CD4-positive, alpha-beta T cell (primary cell): ENCODE measurements at regions not wholly inside any gene's neighbourhood (a gene's known extent, or its start where the extent isn't known, plus 50 kb on each side); places are given as distances from the start of the nearest gene placed in this dataset.

Experiments used
- ATAC-seq: fragments of 200-7000 bp; cut with Tn5 transposase; one replicate; pipeline ENCODE4 v1.10.0; 2022; ENCODE audit warnings: mild to moderate bottlenecking; ENCODE audit not compliant: poor library complexity
- CTCF ChIA-PET: fragments of 350-600 bp; sonication (Branson Sonifier 250); formaldehyde crosslinking; loops from one replicate; lab custom pipeline; 2021; ENCODE audit warnings: antibody characterized with exemption, inconsistent platforms; lab: Charles Lee
- POLR2A ChIA-PET: fragments of 350-600 bp; sonication (Branson Sonifier 250); formaldehyde crosslinking; loops from one replicate; lab custom pipeline; 2021; ENCODE audit warnings: antibody characterized with exemption, inconsistent platforms; lab: Charles Lee
- DNase-seq, 14 experiments: peaks; one replicate each; pipeline ENCODE4 v3.0.0-alpha.2; 2013 to 2020; ENCODE audit warnings: mixed read lengths in 2 of 14
- H3K27ac ChIP-seq, 2 donors: one replicate each; pipeline versions ENCODE4 v1.5.1 to v1.7.0; 2013; ENCODE audit warnings: low read length in 2 of 2, low read depth in 1 of 2, mild to moderate bottlenecking in 1 of 2
- H3K27me3 ChIP-seq, 2 experiments: 1 replicate in 1 of 2; 2 replicates in 1 of 2; pipeline versions ENCODE4 v1.6.1 to v1.7.0; 2013; ENCODE audit warnings: low read length in 2 of 2, control low read depth in 1 of 2, mild to moderate bottlenecking in 1 of 2, moderate library complexity in 1 of 2; ENCODE audit not compliant: insufficient read depth in 2 of 2, control insufficient read depth in 1 of 2
- H3K36me3 ChIP-seq: one replicate; pipeline ENCODE4 v1.6.1; 2013; ENCODE audit warnings: low read length, control low read depth; ENCODE audit not compliant: insufficient read depth
- H3K4me1 ChIP-seq: one replicate; pipeline ENCODE4 v1.6.1; 2013; ENCODE audit warnings: low read length, control low read depth; ENCODE audit not compliant: insufficient read depth
- H3K4me3 ChIP-seq: one replicate; pipeline ENCODE4 v1.5.1; 2013; ENCODE audit warnings: mild to moderate bottlenecking, low read length, moderate library complexity
- H3K9me3 ChIP-seq, 2 experiments: 1 replicate in 1 of 2; 2 replicates in 1 of 2; pipeline versions ENCODE4 v1.6.1 to v1.7.0; 2013; ENCODE audit warnings: low read length in 2 of 2, mild to moderate bottlenecking in 2 of 2, control low read depth in 1 of 2, moderate library complexity in 1 of 2; ENCODE audit not compliant: control insufficient read depth in 1 of 2, insufficient read depth in 1 of 2
- H3K27ac Mint-ChIP-seq: one replicate; pipeline ENCODE4 v1.8.0; 2020; ENCODE audit warnings: mixed read lengths
- H3K27me3 Mint-ChIP-seq: one replicate; pipeline ENCODE4 v1.8.0; 2021; ENCODE audit warnings: mixed read lengths
- H3K36me3 Mint-ChIP-seq: one replicate; pipeline ENCODE4 v1.8.0; 2021; ENCODE audit warnings: low read depth, mixed read lengths
- H3K4me1 Mint-ChIP-seq: one replicate; pipeline ENCODE4 v1.8.0; 2021; ENCODE audit warnings: low read depth, mixed read lengths
- H3K4me3 Mint-ChIP-seq: one replicate; pipeline ENCODE4 v1.8.0; 2020; ENCODE audit warnings: mild to moderate bottlenecking, mixed read lengths
- H3K9me3 Mint-ChIP-seq: one replicate; pipeline ENCODE4 v1.8.0; 2020; ENCODE audit warnings: mixed read lengths
- intact Hi-C, 2 experiments: fragments of 100-400 bp; cut with DNase I in 1 of 2; cut with micrococcal nuclease in 1 of 2; formaldehyde crosslinking; loops; one replicate each; pipeline versions ENCODE4 v1.15.1 to v1.9.0; 2023 to 2025; cut with DNase I, micrococcal nuclease
- TF ChIP-seq, protein P1 (sequence below): fragments of 200-600 bp; IDR thresholded peaks from one replicate; pipeline ENCODE4 v1.8.0; 2022; ENCODE audit warnings: antibody characterized with exemption, mild to moderate bottlenecking

DNA sequence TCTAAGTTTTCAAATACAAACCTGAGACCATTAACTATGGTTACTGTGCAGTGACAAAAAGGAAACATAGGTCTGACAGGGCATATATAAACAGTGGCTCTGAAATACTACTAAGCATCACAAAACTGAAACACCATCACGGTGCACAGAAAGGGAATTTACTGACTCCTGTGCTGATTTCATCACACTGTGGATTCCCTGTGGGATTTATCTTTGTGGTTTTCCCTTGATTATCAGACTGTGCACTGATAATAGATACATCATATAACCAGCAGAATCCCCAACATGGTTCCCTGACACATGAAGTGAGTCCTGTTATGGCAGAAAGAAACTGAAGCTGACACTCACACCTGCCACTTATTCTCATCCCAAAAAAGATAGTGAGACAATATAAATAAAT, 676.3 kb upstream of the KCND2 start:
- no peak overlapping the region for H3K4me3 ChIP-seq
- DNase-seq (no peak), ATAC-seq (no peak)
- no peak overlapping the region for H3K27ac ChIP-seq
- no peak overlapping the region for H3K4me3 Mint-ChIP-seq
- no peaks in the 10 kb centered on the region for H3K36me3 Mint-ChIP-seq
- TF ChIP-seq, protein P1, sequence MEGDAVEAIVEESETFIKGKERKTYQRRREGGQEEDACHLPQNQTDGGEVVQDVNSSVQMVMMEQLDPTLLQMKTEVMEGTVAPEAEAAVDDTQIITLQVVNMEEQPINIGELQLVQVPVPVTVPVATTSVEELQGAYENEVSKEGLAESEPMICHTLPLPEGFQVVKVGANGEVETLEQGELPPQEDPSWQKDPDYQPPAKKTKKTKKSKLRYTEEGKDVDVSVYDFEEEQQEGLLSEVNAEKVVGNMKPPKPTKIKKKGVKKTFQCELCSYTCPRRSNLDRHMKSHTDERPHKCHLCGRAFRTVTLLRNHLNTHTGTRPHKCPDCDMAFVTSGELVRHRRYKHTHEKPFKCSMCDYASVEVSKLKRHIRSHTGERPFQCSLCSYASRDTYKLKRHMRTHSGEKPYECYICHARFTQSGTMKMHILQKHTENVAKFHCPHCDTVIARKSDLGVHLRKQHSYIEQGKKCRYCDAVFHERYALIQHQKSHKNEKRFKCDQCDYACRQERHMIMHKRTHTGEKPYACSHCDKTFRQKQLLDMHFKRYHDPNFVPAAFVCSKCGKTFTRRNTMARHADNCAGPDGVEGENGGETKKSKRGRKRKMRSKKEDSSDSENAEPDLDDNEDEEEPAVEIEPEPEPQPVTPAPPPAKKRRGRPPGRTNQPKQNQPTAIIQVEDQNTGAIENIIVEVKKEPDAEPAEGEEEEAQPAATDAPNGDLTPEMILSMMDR: no peak
- H3K4me1 Mint-ChIP-seq: no peaks in the 10 kb centered on the region
- H3K27me3 Mint-ChIP-seq: no peaks in the 10 kb centered on the region
- H3K36me3 ChIP-seq: no peaks in the 10 kb centered on the region
- CTCF ChIA-PET: no interaction called here
- peaks cover 4% of the 10 kb centered on the region for H3K9me3 Mint-ChIP-seq
- intact Hi-C loops: no loop called here
- peaks cover 0 to 3% of the 10 kb centered on the region in 2 experiments for H3K9me3 ChIP-seq
- POLR2A ChIA-PET: no interaction called here
- H3K4me1 ChIP-seq: no peaks in the 10 kb centered on the region
- H3K27me3 ChIP-seq: no peaks in the 10 kb centered on the region
- no peak overlapping the region for H3K27ac Mint-ChIP-seq

- ChIA-PET POLR2A (no interaction called here), CTCF (no interaction called here)
- no peak overlapping the region for H3K4me3 ChIP-seq
- TF ChIP-seq, protein P1: no peak
- H3K27me3 ChIP-seq: no peaks in the 10 kb centered on the region
- no peak for DNase-seq
- no peak overlapping the region for H3K27ac ChIP-seq
- Mint-ChIP-seq H3K36me3 (no peaks in the 10 kb centered on the region), H3K9me3 (peaks cover 12% of the 10 kb centered on the region), H3K27ac (no peak overlapping the region), H3K27me3 (no peaks in the 10 kb centered on the region), H3K4me1 (no peaks in the 10 kb centered on the region), H3K4me3 (no peak overlapping the region)
- intact Hi-C loops: no loop called here
- H3K9me3 ChIP-seq: no peaks in the 10 kb centered on the region
- ATAC-seq: no peak
- H3K36me3 ChIP-seq: no peaks in the 10 kb centered on the region
- H3K4me1 ChIP-seq: no peaks in the 10 kb centered on the region
Measured at GRCh38 chr7:119606297-119606696, 666.7 kb upstream of the KCND2 start.

DNA sequence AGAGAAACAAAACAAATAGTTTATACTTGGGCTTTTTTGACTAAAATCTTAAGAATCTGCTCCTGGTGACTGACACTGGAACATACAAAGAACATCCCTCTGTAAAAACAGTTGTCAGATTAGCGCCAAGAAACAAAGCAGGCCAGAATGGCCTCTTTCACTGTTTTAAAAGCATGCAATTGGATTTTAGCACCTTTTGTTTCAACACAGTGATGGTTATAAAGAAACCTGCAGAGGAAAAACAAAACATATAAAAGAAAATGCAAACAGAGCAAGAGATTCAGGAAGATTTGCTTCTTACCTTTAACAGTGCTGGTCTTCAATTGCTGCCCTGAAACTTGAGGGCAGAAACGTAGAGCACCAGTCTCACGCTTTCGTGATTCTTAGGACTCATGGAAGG, 652.2 kb upstream of the KCND2 start:
- Histone ChIP-seq H3K4me1 (no peaks in the 10 kb centered on the region), H3K27me3 (no peaks in the 10 kb centered on the region), H3K27ac (no peak overlapping the region), H3K4me3 (no peak overlapping the region), H3K9me3 (no peaks in the 10 kb centered on the region), H3K36me3 (no peaks in the 10 kb centered on the region)
- Mint-ChIP-seq H3K4me1 (no peaks in the 10 kb centered on the region), H3K4me3 (no peak overlapping the region), H3K27ac (no peak overlapping the region), H3K27me3 (no peaks in the 10 kb centered on the region), H3K36me3 (no peaks in the 10 kb centered on the region), H3K9me3 (peaks cover 8% of the 10 kb centered on the region)
- ATAC-seq: no peak
- POLR2A ChIA-PET: no interaction called here
- DNase-seq: no peak
- TF ChIP-seq, protein P1: no peak
- CTCF ChIA-PET: no interaction called here
- intact Hi-C loops: no loop called here
